GM19328 (cell line): ENCODE measurements at regions not wholly inside any gene's neighbourhood (a gene's known extent, or its start where the extent isn't known, plus 50 kb on each side); places are given as distances from the start of the nearest gene placed in this dataset.
"Not testable (repeated sequence)": the region's sequence is repeated elsewhere in the genome, so short reads cannot be mapped to it uniquely, and the experiment has no call there.

ENCODE experiments used
- ATAC-seq: cut with Tn5 transposase; IDR thresholded peaks from one replicate; pipeline ENCODE4 v1.9.1; 2021; ENCODE audit warnings: mild to moderate bottlenecking, moderate library complexity; ENCODE audit not compliant: unreplicated experiment

DNA sequence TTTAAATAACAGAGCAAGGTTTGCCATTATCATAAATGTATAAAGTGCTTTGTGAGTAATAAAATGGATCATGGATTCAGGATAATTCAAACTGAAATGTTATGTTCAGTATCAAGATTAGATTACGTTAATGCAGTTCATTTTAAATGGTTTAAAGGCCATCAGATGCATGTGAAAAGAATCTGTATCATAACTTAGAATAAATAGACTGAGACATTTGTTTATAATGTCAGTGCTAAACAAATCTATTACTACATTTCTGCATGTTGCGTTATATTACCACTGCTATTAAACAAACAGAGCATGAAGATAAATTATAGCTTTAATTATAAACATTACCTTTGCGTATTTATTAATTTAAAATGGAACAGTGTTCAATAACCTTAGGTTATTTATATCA, 160.2 kb downstream of the TOX3 start:
- no peak for ATAC-seq

DNA sequence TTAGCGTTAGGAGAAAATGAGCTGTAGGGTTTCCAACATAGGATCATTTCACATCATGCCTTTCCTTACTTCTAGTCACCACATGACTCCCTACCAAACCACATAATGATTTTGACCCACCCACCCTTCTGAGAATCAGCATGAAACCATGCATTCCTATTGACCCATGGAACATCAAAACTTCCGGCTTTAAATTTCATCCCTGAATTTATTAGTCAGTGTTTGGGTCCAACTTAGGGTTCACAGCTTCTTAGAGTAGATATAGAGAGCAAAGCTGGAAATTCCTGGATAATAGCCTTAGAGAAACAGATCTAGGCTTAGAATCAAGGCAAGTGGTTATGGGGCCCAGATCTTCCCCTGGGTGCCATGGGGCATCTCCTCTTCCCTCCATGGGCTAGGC, 162.6 kb downstream of the TOX3 start:
- no peak for ATAC-seq

DNA sequence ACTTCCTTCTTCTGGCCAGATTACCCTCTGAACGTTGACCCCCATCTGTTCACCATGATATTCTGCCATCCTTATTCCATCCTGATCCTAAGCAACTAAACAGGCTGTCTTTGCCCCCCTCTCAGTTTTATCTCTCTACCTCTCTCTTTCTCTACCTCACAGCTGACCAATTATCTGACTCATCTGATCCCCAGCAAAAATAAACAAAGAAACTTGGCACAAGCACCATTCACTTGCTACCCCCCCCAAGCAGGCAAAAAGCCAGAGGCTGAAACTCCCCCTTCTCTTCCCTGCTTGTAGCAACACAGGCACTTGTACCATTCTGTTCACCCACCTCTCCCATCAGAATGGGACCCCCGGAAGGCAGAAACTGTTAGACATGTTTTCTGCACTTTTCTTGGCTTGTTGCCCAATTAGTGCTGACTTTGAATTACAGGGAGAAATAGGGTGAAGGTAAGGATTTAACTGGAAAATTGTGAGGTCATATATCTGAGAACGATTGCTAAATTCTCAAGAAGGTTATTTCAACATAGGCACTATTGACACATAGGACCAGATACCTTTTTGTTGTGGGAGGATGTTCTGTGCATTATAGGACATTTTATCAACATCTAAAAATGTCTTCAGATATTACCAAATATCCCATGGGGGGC, 163.2 kb downstream of the TOX3 start:
- ATAC-seq, result no peak

DNA sequence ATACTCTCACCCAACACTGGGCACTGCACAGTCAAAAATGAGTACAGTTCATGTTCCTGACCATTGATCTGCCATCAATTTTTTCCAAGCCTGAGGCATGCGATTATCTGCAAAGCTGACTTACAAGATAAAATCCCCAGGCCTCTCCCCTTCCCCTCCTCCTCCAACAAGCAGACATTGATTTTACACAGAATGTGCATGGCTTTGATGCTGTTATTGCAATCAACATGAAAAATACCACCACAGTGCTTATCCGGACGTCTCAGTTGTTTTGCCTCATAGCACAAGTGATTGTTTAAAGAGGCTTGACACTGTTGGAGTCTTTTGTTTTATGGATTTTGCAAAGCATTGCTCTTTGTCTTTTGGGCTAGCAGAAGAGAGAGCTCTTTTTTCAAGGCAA, 163.8 kb downstream of the TOX3 start:
- ATAC-seq, result no peak

DNA sequence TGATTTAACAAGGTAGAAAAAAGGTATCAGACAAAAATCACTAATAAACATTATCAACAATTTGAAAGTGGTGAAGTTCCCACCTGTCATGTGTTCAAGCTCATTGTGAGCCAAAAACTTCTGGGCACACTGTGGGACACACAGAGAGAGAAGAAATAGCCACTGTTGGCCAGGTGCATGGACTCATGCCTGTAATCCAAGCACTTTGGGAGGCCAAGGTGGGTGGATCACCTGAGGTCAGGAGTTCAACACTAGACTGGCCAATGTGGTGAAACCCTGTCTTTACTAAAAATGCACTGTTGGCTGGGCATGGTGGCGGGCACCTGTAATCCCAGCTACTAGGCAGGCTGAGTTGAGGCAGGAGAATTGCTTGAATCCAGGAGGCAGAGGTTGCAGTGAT, 167.4 kb downstream of the TOX3 start:
- ATAC-seq, result no peak

DNA sequence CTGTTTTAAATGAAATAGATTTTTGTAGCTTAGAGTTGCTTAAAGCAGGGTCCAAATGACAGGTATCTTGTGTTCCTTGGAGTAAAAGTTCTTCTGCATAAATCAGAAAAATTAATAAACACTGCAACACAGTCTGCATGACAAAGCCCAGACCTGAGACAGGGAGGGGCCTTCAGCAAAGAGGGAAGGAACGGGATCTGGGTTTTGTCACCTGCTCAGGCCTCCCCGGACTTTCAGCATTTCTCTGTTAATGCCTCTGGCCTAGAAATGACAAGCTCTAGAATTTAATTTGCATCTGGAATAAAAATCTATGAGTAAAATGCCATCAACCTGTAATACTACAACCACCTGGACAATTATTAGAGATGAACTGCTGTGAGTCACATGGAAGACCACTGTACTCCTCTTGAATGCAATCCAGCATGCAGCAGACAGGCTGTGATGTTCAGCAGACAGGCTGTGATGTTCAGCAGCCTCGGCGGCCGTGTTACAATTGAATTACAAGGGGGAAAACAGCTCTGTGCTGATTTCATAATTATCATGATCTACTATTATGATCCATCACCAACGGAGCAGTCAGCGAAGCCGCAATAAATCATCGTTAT, 170.2 kb downstream of the TOX3 start:
- ATAC-seq, result no peak

DNA sequence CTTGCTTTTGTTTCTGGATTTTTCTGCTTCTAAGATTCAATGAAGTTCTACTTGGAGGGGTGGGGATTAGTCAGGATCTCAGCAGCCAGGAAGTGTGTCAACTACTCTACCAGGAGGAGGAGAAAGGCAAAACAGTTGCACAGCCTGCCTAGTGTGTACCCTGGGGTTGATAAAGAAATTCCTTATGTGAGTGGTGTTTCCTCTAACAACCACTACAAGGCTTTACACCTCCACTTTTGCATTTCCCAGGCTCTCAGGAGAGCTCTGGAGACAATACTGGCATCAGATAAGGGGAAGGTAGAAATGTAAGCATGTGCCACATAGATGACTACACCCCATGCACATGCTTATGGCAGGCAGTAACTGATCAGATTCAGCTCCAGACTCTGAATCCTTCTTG, 174.6 kb downstream of the TOX3 start:
- ATAC-seq, result no peak

DNA sequence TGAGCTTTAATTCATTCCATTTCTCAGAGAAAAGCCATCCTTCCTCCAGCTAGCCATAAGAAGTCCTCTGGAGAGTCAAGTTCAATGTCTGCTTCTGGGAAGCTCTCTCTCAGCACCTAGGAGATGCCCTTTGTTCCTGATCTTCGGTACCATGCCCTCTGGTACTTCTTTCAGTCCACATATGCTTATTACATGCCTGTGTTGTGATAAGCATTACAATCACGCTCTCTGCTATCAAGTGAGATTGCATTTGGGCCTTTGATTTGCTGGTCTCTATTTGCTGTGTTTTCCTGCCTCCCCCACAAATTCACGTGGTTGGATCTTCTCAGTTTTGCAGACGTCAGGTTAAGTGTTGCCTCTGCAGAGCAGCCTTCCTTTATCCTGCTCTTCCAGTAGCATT, 178.1 kb downstream of the TOX3 start:
- no peak for ATAC-seq

DNA sequence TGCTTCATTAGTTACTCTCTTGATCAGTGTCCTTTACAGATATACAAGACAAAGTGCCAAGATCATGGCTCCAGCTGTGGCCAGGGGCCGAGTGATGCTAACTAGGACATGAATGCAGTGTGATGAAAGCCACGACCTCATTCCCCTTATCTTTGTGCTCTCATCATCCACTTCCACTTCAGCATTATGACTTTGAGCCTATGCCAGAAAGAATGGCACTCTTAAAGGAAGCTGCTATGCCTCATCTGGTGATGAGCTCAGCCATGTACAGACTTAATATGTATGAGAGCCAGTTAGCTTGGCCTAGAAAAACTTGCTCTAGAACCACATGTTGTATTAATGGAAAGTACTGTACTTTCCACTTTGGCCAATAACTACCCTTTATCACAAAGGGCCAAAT, 179.1 kb downstream of the TOX3 start:
- ATAC-seq, result no peak

DNA sequence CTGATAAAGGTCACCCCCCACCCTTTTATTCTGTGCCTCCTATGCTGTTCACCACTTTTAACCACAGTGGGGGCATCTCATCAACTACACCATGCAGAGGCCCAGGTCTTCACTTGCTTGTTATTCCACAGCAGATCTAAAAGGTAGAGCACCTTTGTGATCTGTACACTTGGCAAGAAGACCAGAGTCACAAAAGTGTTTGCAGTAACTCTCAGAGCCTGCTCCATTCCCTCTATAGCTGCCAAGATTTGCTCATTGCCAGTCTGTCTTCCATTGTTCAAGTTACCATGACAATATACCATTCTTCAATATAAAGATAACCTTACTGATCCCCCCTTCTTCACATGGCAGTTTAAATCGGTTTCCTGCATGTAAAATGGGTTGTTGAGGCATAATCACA, 180.0 kb downstream of the TOX3 start:
- no peak for ATAC-seq

DNA sequence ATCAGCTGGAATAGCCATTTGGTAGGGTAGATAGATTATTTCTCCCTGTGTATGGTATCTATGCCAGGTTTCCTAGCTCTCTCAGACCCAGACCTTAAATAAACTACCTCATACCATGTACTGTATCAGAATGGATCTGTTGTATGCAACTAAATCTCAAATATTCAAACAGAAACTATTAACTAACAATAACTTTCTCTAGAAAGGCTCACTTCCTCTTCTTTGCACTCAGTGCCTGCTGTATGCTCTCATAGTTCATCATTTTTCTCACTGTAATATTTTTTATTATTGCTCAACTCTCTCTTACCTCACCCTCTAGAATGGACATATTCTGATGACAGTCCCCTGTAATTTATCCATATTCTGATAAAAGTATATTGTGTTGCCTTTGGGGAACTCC, 182.4 kb downstream of the TOX3 start:
- no peak for ATAC-seq

DNA sequence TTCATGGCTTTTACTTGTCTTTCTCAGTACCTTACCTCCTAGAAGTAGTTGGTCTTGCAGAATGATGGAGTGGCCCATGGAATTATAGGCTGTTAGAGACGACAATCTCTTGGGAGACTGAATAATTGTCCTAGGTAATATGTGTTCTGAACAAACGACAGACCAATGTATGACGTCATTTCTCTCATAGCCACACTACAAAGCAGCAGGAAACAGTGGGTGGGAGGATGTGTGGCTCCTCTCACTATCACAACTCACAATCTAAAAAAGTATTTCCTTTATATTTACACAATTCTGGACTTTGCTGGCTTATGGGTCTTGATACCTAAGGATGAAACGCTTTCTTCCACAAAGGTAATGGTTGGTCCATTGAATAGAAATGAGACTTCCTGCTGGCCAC, 183.9 kb downstream of the TOX3 start:
- no peak for ATAC-seq

DNA sequence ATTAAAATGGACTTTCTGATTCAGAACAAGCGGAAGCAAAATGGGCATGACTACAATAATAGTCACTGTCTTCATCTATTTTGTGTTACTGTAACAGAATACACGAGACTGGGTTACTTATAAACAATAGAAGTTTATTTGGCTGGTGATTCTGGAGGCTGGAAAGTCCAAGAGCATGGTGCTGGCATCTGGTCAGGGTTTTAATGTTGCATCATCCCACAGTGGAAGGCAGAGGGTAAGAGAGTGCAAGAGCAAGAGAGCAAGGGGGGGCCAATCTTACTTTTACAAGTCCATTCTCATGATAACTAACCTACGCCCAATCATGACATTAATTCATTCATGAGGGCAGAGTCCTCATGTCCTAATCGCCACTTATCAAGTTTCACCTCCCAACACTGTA, 189.2 kb downstream of the TOX3 start:
- ATAC-seq, result no peak

DNA sequence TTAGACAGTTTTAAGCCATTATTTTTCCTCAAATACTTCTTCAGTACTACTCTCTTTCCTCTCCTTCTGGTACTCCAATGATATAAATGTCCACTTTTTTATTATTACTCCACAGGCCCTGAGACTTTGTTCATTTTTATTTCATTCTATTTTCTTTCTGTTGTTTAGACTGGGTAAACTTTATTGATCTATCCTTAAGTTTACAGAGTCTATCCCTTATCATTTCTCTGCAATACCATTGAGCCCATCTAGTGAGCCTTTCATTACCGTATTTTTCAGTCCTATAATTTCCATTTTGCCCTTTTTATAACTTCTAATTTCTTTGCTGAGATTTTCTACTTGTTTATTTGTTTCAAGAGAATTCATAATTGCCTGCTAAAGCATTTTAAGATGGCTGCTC, 193.7 kb downstream of the TOX3 start:
- ATAC-seq, result no peak

DNA sequence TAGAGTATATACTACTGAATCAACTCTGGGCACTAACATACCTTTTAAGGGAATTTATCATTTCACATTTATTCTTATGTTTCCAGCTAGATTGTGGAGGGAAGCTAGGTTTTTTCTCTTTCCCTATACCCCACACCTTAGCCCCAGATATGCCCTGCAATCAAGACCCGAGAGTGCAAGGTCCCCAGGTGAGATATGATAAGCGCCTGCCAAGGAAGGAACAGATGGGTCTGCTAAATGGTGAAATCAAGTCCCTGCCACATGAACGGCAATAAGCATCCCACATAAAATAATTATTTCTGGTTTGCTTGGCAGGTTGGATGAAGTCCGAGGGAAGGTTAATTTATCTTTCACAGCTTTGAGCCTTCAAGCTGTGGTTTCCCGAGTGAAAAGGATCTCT, 195.5 kb downstream of the TOX3 start:
- no peak for ATAC-seq

DNA sequence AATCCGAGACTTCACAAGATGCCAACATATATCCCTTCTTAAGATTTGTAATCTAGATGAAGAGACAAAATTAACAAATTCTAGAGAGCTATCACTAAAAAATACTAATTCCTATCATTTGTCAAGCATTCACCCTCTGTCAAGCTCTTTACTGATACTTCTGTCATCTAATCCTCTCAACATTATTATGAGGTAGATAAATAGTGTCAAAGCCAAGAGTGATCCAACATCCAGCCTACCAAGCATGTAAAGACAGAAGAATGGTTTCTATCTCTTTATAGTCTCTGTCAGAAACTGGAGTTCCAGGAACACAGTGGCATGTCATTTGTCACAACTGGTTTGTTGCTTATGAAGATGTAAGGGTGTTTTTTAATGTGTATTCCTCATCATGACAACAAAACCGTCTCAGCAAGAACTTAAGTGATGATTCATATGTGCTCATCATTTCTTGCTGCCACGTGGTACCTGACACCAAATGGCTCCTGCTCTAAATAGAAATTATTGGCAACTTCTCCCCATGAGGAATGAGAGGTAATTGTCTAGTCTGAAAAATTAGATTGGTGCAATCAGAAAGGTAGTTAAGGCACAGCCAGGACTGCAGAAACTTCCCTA, 196.8 kb downstream of the TOX3 start:
- no peak for ATAC-seq

DNA sequence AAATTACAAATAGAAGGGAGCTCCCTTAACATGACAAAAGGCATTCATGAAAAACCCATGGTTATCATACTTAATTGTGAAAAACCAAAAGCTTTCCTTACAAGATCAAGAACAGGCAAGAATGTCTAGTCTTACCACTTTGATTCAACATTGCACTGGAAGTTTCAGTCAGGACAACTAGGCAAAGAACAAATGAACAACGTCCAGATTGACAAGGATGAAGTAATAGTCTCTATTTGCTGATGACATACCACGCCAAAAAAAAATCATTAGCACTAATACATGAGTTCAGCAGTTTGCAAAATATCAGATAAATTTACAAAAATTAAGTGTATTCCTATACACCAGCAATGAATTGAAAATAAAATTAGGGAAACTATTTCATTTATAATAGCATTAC, 200.2 kb downstream of the TOX3 start:
- no peak for ATAC-seq

DNA sequence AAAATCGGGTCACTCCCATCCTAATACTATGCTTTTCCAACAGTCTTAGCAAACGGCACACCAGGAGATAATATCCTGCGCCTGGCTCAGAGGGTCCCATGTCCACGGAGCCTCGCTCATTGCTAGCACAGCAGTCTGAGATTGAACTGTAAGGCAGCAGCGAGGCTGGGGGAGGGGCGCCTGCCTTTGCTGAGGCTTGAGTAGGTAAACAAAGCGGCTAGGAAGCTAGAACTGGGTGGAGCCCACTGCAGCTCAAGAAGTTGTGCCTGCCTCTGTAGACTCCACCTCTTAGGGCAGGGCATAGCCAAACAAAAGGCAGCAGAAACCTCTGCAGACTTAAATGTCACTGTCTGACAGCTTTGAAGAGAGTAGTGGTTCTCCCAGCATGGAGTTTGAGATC, 213.3 kb downstream of the TOX3 start:
- not testable (repeated sequence) for ATAC-seq

DNA sequence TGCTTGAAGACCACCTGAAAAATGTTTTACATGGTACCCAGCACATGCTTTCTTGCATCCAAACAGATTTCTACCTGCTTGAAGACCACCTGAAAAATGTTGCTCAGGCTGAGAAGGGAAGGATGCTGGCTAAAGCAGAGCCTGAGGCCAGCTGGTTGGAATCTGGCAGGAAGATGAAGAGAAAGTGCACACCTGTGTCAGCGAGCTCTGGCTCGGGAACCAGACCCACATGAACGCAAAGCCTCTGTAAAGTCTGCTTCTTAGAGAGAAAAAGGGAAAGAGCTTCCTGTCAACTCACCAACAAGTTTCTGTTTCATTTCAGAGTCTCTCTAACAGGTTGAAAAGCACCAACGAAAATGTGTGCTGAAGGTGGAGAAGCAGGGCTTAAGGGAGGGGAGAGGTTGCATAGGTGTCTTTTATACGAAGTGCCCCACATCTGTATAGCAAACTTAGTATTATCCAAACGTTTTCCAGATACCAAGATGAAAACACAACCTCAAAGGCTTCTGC, 226.0 kb downstream of the TOX3 start:
- ATAC-seq, result no peak

DNA sequence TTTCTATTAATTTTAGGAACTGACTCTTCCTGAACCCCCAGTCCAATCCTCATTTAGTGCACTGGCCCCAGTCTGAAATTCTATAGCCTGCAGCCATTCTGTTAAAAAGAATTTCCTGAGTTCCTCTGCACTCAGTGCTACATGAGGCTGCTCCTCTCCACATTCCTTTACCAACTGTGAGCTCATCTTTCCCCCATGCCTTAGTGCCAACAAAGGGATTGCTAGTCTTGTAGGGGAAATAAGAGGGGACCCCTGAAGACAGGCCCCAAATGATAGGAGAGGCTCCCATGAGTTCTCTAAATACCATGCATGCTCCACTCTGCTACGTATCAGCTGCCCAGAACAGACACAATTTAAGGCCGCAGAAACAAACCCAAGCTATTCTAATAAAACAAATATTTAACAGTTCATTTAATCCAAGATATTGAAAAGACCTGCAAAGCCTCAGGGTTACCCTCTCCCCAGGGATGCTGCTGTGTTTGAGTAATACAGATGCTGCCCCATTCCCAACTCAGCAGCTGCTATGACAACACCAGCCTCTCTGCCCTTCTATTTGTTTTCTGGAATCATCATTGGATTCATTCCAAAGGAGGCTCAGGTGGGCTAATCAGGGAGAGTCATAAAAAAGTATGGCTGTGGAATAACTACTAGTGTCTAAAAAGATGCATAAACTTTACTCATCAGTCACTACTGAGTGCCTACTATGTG, 228.5 kb downstream of the TOX3 start:
- ATAC-seq, result no peak

DNA sequence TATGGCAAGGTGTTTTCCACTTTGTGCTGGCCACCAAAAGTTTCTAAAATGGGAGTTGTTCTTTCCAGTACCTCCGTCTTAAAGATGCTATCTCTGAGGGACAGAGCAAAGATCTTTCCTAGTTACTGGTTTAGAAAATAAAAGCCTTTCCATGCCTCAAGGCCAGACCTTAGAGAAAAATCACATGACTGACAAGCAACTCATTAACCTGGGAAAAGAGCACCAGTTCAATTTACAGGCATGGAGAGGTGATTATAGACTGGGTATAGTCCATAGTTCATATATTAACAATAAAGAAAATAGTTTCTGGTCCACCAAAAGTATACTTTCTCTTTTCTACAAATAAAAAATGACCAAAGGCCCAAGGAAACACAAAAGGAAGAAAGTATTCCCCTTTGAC, 230.7 kb downstream of the TOX3 start:
- ATAC-seq, result no peak

DNA sequence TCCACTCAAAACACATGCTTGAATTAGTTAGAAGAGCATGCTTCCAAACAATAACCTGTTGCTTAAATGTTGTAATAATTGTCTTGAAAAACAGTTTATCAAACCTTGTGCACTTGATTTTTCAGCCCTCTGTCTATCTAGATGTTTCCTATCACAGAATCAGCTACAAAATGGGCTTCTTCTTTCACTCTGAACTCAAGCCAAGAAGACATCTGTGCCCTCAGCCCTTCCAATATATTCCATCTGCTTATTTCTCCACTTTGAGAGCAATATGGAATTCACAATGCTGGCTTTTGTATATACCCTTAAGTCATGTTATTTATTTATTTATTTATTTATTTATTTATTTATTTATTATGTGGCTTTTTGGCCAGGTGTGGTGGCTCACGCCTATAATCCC, 234.2 kb downstream of the TOX3 start:
- no peak for ATAC-seq
